OCI-LY3 (cell line): ENCODE measurements at regions not wholly inside any gene's neighbourhood (a gene's known extent, or its start where the extent isn't known, plus 50 kb on each side); places are given as distances from the start of the nearest gene placed in this dataset.

ENCODE experiments used
- CTCF ChIP-seq: fragments of 200-600, 300-600 bp; sonication (generic); IDR thresholded peaks from 2 replicates; pipeline ENCODE4 v1.5.1; 2014; ENCODE audit warnings: antibody characterized with exemption, low read length, low read depth
- EZH2phosphoT487 ChIP-seq: fragments of 200-600 bp; shearing (Covaris generic); IDR thresholded peaks from 2 replicates; pipeline ENCODE4 v1.6.1; 2018; ENCODE audit warnings: antibody characterized with exemption, mixed run types, low read depth

- no peak for TF ChIP-seq CTCF
- TF ChIP-seq EZH2phosphoT487 = no peak
These were observed 100.8 kb downstream of the EHF start for GRCh38 chr11:34721646-34722045.
